T-helper 2 cell treated with Interferon-gamma antibody and Interleukin-4, amounts not matched to agents 100 ng/mL and 5 ng/mL, for 36 hours (primary cell): ENCODE measurements at regions not wholly inside any gene's neighbourhood (a gene's known extent, or its start where the extent isn't known, plus 50 kb on each side); places are given as distances from the start of the nearest gene placed in this dataset.

ENCODE experiments used
- intact Hi-C: fragments of 100-400 bp; cut with micrococcal nuclease; formaldehyde crosslinking; loops from one replicate; pipeline ENCODE4 v1.15.1; 2023

DNA sequence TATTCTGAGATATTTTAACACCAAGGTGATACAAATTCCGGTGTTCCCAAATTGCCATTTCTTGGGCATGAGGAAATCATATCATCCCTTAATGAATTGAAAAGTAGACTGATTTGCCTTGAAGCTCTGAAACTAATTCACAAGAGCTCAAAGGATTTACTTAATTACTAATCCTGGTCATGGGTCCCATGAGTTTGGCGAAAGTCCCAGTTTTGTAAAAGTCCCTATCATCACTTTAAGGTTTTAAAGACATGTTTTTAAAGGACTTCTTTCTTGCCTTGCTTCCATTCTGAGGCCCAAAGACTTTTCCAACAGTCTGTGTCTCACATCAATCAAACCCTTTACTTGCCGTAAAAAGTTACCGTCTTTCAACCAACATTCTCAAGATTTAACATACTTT, 377.9 kb downstream of the DNAJB9 start:
- intact Hi-C loops, result no loop called here

DNA sequence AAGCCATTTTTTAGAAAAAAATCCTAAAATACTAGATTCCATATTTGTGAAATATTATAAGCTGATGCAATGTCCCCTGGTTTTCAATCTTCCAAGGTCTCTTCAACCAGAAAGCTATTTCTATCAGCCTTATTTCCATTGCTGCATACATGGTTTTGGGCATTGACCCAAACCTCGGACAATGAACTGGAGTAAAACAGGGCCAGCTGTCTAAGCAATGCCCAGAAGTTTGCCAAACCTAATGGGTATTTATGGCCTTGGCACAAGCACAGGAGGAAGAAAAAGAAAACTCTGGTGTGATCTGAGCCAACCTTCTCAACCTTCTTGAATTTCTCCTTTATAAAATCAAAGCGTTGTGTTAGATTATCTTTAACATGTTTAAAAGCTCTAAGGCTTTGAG, 402.3 kb downstream of the DNAJB9 start:
- intact Hi-C loops, result no loop called here

DNA sequence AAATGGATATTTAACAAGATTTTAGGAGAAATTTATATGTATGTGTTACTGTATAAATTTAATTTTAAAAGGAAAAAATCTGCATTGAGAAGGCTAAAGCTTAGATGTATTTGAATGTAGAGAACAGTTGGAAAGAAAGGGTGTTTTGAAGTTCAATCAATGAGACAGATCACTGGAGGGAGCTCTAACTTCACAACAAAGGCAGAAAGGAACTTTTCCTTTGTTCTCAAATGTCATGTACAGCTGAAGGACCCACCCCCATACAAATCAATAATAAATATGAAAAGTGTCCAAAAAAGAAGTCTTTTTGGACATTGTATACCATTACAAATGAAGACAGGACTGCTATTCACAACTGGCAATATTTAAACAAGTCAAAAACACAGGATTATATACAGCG, 403.4 kb downstream of the DNAJB9 start:
- intact Hi-C loops, result no loop called here

DNA sequence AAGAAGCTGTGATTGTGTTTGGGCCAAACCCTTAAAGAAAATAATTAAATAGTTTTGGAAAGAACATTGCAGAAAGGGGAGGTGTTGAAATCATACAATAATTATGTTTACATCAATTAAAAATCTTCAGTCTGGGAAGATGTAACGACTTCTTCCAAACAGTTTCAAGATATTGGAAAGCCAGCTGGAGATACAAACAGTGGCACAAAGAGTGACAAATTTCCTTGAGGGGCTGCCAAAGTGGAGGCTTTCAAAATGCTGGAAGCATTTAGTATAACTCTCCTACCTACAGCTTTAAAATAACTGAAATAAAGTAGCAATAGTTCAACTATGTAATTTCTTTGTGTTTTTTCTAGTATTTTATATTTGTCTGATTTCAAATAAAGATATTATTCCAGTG, 405.0 kb downstream of the DNAJB9 start:
- intact Hi-C loops, result no loop called here

DNA sequence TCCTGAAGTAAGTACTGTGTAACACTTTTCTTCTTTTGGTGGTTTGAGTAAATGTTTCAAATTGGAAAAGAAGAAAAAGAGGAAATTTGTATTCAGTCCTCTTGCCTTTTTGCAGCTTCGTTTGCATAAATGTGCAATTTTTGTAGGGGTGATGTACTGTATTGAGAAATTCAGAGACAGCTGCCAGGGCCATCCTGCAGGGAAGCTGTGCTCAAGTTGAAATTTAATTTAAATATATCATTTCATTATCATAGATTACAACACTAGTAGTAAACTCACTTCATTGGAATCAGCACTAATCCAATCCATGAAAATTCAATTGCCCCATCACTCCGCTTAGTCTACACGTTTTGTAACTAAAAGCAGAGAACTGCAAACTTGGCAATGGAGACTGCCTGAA, 415.4 kb downstream of the DNAJB9 start:
- intact Hi-C loops, result no loop called here

DNA sequence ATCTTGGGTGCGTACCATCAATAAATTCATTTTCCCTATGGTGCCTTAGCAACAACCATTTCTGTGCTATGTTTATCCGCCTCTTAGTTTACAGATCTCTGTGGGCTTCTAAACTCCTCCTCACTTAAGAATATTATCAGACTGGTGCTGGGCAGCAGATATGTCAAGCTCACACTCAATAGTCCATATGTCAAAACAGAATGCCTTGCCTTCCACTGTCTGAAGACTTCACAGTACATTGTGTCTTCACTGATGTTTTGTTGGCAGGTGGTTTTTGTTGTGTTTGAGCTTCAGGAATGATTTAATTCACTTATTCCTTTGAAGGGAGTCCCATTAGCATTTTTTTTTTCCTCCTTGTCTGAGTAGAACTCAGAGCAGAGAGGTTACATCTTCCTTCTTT, 419.6 kb downstream of the DNAJB9 start:
- intact Hi-C loops, result no loop called here

DNA sequence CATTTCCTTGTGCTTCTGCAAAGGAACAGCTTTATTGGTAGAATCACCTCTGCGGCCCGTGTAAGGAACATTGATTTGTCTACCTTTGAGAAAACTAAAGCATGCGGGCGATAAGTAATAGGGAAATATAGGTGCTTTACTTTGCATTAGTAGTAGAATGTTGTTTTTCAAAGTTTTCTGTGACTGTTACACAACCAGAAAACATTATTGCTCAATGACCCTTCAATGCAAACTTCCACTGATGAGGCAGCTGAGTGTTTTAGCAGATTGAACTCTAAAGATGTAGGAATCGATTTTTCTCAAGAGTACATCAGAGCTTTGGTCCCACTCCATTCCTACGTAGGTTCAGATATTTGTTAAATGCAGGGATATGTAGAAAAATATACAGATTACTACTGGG, 427.8 kb downstream of the DNAJB9 start:
- intact Hi-C loops, result no loop called here

DNA sequence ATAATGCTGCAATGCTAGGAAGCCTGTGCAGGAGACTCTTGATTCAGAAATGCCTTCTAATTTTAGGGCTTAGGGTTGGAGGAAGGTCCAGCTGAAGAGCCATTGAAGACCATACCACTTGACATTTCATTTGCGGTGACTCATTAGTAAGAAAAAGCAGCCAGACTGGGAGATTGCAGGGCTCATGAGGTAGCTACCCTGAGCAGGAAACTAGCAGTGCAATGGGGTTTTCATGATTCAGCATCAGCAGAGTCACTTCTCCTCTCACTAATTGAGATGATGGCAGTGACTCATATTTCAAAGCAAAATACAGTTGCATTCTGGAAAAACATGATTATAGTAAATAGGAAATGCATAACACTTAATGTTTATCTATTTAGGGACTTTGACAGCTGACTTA, 434.1 kb downstream of the DNAJB9 start:
- intact Hi-C loops, result no loop called here

DNA sequence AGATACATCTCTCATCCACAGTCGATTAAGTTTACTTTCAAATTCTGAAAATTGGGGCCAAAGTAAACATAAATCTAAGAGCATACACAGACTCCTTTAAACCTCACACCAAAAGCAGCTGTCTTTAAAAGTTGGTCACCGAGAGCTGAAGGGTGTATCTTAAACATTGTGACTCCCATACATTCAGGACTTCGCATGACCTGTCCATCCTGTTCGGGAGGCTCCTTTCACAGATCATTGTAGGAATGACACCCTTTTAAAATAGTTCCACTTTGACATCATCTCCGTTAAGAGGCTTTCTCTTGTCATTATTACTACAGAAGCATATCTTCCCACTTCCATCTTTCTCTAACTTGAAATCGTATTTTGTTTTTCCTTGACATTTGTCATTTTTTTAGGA, 440.0 kb downstream of the DNAJB9 start:
- intact Hi-C loops, result no loop called here

DNA sequence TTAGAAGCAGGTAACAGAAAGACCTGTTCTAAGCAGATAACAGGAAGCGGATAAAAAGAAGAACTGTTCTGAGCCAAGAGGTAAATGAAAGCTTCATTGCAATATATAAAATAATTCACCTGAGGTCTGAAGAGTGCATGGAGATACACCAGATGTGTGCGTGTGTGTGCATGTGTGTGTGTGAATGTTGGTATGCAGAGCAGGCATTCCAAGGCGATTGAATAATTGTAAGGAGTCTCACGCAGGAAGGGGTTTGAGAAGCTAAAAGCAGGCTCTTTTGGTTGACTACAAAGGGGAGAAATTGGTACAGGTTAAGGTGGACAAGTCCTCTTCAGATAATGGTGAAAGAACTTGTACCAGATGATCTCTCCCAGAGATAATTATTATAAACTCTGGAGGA, 450.6 kb downstream of the DNAJB9 start:
- intact Hi-C loops, result no loop called here

DNA sequence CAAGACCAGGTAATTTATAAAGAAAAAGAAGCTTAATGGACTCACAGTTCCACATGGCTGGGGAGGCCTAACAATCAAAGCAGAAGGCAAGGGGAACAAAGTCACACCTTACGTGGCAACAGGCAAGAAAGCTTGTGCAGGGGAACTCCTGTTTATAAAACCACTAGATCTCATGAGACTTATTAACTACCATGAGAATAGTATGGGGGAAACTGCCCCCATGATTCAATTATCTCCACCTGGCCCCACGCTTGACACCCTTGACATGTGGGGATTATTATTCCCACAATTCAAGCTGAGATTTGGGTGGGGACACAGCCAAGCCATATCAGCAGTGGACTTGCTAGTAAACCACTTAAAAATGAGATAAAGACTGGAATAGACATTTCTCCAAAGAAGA, 451.7 kb downstream of the DNAJB9 start:
- intact Hi-C loops, result no loop called here

DNA sequence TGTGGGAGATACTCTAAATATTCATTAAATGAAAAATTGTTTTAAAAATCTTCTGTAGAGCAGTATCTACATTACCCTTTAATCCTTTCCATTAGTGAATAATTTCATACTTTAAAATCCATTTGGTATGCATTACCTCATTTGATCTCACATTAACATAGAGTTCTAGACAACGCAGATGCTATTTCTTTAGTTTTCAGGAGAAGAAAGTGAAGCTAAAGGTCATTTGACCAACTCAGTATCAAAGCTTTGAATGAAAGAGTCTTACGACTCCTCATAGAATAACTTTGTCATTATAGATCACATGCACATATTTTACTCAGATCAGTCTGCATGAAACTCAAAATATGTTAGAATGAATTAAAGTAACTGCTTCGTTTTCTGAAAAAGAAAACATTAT, 460.2 kb downstream of the DNAJB9 start:
- intact Hi-C loops, result no loop called here

DNA sequence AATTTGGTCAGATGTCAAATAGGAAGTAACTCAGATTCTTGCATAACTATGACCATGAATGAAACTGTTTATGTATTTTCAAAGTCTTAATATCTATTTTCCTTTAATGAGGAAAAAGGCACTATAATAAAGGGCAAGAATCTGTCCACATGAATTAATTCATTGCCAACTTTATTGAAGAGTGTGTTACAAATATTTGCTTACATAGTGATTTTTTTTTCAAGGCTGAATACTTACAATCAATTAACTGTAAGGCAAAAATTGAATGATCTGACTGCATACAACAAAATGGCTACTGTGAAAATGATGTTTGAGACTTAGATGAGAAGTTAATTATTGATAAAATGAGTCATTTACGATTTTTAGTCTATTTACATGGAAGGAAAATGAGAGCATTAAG, 475.0 kb downstream of the DNAJB9 start:
- intact Hi-C loops, result no loop called here

DNA sequence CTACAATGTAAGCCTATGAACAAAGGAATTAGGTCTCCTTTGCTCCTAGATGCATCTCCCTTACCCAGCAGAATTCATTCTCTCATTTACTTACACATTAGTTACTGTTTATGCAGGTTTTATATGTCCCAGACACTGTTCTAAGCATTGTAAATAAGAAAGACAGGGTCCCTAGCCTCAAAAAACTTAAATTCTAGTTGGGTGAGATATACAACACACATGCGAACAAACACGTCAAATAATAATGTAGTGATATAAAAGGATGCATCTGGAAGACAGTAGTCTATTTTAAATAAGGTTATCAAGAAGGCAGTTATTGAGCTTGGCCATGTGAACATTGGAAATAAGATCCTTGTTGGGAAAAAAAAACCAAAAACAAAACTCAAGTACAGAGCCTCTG, 479.7 kb downstream of the DNAJB9 start:
- intact Hi-C loops, result no loop called here

DNA sequence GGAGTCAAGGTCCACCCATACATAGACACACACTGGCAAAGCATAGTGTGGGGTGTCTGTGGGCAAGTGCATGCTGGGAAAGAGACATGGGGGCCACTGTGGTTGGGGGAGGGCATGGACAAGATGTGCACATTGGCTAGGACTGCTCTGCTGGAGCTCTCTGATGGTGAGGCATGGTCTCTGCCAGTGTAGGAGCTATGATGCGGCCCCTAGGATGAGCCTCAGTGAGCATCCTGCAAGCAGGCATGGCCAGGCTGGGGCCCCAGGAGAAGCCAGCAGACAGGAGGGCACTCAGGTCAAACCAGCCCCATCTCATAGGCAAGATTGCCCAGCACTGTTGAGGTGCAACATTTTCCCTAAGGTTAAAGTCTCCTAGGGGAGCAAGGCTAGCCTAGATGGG, 489.4 kb downstream of the DNAJB9 start:
- intact Hi-C loops, result no loop called here

DNA sequence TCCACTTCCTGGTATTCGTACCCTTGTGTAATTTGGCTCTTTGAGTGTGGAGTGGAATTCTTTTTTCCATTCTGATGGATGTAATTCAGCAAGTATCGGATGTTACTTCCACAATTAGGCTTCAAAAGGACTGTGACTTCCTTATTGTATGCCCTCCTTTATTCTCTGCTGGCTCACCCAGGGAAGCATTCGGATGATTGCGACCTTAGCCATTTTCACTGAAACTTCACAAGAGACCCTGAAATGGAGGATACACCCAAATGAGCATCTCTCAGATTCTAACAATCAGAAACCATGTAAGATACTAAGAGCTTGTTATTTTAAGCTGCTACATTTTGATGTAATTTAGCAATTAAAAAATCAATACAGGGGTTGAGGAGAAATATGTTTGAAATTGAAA, 493.1 kb downstream of the DNAJB9 start:
- intact Hi-C loops, result no loop called here

DNA sequence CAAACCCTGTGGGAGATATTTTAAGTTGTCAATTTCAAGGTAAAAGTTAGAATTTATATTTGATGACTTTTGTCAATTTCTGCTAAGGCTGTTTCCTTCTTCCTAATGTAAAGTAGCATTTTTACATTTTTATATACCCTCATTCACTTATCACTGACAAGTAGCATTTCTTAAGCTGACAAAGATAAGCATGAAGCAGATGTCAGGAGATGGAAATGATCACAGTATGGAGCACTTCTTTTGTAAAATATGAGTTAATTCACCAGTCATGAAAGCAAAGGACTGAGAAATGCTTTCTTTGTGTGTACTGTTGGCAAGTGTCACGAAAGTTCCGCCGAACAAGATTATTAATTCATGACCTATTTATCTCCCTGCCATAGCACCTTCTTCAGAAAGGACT, 503.9 kb downstream of the DNAJB9 start:
- intact Hi-C loops, result no loop called here

DNA sequence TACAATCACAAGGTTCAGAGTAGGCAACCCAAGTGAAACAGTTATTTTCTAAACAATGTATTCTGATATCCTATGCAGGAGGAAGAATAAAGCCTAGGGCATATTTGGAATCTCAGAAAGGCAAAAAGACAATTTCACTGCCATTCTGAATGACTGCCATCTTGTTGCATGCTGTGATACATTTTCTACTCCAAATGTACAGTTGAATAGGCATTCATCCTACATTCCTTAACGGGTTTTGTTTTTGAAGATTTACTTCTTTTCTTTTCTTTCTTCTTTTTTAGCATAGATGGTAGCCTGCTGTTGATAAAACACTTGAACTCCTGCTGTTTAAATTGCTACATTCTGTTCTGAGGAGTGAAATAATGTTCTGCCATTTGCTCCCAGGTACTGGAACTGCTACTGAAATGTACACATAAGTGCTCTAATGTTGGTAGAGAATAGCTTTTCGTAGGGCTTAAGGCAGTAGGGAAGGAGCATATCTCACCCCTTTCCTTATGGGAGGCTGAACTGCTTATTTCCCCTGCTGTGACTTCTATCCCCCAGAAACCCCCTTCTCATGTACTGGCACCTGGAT, 506.8 kb downstream of the DNAJB9 start:
- intact Hi-C loops, result no loop called here

DNA sequence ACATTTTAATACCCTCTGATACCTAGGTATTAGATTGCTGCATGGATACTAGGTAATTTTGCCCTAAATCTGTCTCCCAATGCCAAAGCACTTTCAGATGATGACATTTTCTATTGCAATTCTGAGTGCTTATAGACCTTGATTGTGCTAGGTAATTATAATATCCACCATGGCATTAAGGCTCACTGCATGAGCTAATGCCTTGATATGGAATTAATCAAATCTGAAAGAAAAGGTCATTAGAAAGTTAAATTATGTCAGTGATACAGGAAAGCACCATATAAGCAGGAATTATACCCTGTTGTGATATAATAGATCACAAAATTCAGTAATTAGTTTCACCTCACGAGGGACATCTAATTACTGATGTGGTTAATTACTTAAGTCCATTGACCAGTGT, 521.4 kb downstream of the DNAJB9 start:
- intact Hi-C loops, result no loop called here

DNA sequence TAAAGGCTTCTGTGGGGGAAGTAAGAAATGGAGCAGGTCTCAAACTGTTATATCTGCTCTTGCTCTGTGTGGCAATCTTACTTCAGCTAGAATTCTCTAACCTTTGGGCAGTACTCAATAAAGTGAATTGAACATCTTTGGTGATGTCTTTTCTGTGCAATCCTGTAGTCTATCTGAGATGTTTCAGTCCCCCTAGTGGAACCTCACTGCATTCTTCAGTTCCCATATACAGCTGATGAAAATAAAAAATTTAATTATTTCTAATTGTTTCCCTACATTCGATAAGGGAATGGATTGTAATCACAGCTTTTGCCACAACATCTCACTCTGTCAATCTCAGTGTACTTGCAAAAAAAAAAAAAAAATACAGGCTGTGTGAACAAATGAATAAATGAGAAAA, 522.6 kb downstream of the DNAJB9 start:
- intact Hi-C loops, result no loop called here

DNA sequence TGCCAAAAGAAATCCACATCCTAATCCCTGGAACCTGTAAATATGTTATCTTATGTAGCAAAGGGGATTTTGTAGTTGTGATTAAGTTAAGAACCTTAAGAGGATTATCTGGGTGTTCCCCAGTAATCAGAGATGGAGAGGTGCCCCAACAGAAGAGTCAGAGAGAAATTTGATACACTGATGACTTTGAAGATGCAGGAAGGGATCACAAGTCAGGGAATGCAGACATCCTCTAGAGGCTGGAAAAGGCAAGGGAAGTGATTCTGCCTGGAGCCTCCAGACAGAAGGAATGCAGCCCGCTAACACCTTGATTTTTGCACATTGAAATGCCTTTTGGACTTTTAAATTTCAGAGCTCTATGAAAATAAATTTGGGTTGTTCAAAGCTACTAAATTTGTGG, 531.7 kb downstream of the DNAJB9 start:
- intact Hi-C loops, result no loop called here

DNA sequence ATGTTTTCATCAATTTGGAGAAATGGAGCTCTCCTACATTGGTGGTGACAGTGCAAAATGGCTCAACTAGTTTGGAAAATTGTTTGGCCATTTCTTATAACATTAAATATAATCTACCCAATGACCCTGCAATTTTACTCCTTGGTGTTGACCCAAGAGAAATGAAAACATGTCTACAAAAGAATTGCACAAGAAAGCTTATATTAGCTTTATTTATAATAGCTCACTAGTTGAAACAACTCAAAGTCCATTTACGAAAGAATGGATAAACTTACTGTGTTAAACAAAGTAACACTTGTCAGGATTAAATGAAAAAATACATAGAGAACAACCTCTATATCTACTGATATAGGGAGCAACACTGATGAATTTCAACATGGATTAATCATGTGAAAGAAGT, 539.9 kb downstream of the DNAJB9 start:
- intact Hi-C loops, result no loop called here

DNA sequence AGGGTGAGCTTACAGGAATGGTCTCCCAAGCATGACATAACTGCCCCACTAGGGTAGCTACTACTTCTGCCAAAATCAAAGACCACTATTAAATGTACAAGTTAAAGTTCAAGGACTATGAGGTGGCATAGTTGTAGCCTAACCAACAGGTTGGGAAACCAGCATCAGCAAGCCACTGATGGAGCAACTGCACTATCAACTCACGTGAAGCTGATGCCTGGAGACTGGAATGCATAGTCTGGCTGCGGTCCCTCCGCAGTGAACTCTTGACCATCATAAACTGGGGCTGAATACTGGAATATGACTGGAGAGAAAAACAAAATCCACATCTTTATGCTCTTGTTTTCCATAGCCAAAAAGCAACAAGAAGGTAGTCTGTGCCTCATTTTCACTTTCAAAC, 541.4 kb downstream of the DNAJB9 start:
- intact Hi-C loops, result no loop called here

DNA sequence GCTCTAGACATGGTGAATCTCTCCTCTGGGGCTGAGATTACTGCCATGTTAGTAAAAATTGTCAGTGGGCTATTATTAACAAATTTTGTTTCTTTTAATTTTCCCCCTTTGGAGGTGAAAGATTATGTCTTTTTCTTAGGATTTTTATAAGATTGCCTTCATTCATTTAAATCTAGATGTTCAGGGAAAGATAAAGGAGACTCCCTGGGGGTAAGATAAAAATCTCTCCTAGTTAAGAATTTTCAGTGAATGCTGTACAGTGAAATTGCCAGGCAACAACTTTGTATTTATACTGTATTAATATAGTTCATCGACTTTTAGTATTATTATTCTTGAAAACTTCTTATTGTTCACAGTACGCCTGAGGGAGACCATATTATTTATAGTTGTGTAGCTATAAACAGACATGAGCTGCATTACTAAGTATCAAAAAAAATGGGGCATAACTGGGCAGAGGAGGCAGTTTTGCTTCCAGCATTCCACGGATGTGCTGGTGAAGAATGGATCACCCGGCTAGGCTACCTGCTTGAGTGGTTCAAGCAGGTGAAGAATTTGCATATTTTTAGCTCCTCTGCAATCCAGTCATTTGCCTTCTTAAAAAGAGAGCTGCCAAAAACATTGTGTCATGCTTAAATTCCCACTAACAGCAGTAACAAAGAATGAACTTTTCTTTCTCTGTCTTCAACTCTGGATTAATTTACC, 552.1 kb downstream of the DNAJB9 start:
- intact Hi-C loops, result no loop called here
